Occipital lobe (tissue), 1 donor: ENCODE measurements at regions not wholly inside any gene's neighbourhood (a gene's known extent, or its start where the extent isn't known, plus 50 kb on each side); places are given as distances from the start of the nearest gene placed in this dataset.
"Not testable (repeated sequence)": the region's sequence is repeated elsewhere in the genome, so short reads cannot be mapped to it uniquely, and the experiment has no call there.

ENCODE experiments used
- DNase-seq: peaks from one replicate; lab custom pipeline; 2025; lab: John Stamatoyannopoulos, UW

DNA sequence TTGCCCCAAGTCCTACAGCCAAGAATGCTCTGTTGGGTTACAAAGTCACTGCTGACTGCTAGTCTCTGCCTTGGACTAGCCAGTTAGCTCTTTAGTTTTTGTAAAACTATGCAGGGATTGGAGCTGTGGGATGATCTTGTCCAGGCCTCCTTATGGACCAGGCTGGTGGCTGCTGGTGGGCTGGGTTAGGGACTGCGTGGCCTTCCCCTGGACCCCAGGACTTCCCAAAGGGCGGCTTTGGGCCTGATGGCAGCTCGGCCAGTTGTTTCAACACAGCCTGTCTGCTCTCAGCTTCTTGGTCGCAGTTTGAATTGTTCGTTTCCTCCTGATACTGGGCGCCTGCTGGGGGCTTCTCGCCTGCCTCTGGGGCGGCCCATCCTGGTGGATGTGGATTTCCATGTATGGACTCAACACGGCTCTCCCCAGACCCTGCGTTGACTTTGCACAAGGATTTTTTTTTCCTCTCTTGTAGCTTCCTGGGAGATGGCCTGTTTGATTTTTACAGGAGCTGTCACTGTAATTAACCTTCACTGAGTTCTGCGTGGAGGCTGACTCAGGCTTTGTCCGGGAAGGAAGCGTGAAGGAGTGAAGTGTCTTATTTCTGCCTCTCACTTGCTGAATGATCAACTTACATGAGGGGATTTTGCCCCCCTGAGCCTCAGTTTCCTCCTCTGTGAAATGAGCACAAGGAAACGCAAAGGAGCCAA is 91.9 kb upstream of the NEURL1B start:
- no peak for DNase-seq

- DNase-seq: no peak
These were observed 92.7 kb upstream of the NEURL1B start for GRCh38 chr5:172548311-172548731.

GRCh38 chr5:172546196-172546595 is 91.9 kb upstream of the SH3PXD2B start:
- DNase-seq: no peak

- DNase-seq: no peak
These were observed 91.0 kb upstream of the SH3PXD2B start for GRCh38 chr5:172545291-172545801.

DNA sequence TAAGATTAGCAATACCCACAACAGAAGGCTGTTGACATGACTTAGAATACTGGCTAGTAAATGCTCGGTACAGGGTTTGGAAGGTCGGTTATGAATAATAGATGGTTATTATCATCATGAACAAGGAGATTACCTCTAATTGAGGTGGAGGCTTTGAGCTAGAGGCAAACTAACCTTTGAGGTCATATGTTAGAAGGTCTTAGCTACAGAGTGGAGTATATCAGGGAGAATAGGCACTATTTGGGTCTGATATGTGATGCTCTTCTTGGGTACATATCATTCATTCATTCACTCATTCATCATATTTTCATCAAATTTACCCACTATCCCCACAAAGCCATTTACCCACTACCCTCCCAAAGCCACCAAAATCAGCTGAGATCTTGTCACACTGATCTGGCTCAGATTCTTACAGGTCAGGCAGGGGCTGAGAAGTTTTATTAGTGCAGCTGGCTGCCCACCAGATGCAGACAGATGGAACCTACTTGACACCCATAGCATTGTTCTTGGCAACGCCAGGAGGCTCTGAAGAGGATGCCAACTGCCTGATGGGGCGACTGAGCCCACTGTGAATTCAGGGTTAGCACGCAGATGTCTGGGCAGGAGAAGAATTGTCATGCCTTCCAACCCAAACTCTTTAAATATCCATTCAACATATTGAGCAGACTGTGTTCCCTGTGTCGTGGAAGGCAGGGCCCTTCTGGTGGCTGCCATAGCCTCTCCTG is 90.2 kb upstream of the SH3PXD2B start:
- no peak for DNase-seq

- DNase-seq: no peak
These were observed 89.4 kb upstream of the SH3PXD2B start for GRCh38 chr5:172543484-172544298.

GRCh38 chr5:172542651-172543131 is 88.4 kb upstream of the SH3PXD2B start:
- no peak for DNase-seq

DNA sequence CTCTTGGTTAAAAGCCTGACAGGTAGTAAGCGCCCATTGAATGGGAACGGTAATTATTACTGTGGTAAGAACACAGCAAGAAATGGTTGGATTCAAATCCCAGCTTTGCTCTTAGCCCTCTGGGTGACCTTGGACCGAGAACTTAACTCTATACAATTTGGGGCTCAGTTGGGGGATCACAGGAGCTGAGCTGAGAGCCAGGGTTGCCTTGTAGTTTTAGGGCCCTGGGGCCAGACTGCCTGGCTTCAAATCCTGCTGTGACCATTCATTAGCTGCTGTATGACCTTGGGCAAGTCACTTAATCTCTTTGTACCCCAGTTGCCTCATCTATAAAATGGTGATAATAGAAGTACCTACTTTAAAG is 87.4 kb upstream of the SH3PXD2B start:
- no peak for DNase-seq

GRCh38 chr5:172541099-172541772 is 86.9 kb upstream of the SH3PXD2B start:
- no peak for DNase-seq

DNA sequence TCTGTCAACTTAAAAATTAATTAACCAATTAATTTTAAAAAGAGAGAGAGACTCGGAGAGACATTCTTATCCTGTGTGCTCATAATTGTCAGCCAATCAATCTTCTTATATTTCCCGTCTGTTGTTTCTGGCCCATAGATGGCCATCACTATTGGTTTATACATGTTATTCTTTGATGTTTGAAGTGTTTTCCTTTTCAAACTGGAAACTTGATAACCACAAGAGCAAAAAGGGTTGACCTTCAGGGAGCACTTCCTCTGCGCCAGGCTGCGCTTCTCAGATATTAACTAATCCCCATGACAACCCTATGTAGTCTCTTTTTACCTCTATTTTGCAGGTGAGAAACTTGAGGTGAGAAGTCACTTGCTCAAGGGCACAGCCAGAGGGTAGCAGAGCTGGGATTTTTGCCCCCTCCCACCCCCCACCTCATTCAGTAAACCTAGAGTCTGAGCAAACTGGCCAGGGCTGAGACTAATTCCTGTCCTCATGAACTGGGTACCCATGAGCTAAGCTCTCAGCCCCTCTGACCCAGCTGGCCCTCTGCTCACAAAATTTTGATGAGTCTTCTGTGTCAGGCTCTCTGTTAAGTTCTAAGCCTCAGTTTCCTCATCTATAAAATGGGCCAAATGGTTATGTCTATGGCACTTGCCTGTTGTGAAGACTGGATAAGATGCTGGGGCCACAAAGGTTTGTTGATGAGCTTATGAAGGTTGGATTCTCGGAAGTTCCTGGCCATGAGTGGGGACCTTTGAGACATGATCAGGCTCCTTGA is 86.0 kb upstream of the SH3PXD2B start:
- no peak for DNase-seq

GRCh38 chr5:172535108-172535445 is 80.8 kb upstream of the SH3PXD2B start:
- no peak for DNase-seq

- no peak for DNase-seq
These were observed 80.1 kb upstream of the SH3PXD2B start for GRCh38 chr5:172534229-172535107.

- peak; percentile 19 for DNase-seq
These were observed 79.3 kb upstream of the SH3PXD2B start for GRCh38 chr5:172533399-172534228.

DNA sequence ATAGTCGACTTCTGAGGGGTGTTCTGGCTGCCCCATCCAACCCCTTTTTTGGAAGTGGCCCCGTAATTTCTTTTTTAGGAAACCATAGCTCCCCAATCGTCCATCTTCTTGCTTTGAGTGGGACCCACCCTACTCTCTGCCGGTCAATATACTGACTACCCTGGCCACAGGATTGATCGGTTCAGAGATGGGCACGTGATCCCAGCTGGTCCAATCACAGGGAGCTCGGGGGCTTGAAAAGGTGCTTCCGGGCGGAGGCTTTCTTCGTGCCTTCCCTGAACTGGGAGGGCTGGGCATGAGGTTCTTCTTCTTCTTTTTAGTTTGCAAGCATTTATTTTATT is 78.7 kb upstream of the SH3PXD2B start:
- DNase-seq: no peak

- not testable (repeated sequence) for DNase-seq
These were observed 78.1 kb upstream of the SH3PXD2B start for GRCh38 chr5:172532439-172532838.

GRCh38 chr5:172531704-172532026 is 77.3 kb upstream of the SH3PXD2B start:
- no peak for DNase-seq

DNA sequence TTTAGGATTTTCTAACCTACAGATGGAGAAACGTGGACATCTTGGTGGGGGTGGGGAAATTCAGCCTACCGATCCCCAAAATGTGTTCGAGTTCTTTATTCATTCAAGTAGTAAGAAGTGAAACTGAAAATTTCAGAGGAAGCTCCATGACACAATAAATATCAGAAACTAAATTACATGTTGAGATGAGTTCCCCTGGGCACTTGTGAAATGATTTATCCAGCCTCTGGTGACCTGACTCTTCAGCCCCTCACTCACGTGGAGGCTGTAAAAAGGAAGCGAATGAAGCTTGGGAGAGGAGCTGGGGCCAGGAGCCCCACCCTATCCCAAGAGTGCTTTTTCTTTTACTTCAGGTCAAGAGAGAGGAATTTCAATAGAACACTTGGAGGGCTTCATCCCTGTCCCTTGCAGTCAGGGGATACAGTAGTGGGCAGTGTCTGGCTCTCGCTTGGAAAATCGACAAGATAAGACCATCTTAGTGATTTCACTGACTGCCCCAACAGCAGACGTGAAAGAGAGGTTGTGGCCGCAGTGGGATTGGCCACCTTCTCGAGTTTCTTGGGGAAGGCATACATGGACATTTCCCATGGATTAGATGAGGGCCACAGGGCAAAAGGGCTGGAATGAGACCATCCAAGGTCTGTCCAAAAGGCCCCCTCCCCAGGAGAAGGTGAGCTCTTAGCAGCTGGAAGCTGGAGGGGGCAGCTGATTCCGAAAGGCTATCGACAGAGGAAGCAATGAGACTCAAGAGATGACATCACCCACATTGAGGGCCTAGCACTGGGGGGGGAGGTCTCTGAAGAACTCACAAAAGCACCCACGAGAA is 76.8 kb upstream of the SH3PXD2B start:
- DNase-seq: no peak

DNA sequence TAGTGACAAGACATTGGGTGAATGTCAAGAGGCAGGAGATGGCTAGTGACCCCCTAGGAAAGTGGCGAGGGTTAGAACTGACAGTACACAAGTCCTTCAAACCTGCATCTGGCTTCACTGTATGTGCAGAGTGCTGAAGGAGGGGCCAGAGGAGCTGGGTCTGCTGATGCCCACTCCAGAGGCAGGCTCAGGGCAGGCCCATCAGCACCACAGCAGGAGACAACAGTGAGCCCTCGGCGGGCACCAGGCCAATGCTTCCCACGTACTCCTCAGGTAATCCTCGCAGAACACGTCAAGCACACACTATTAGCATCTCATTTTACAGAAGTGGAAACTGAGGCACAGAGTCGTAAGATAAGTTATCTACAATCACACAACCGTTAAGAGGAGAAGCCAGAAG is 76.1 kb upstream of the SH3PXD2B start:
- no peak for DNase-seq
